HG03571 (cell line): ENCODE measurements at regions not wholly inside any gene's neighbourhood (a gene's known extent, or its start where the extent isn't known, plus 50 kb on each side); places are given as distances from the start of the nearest gene placed in this dataset.

ENCODE experiments used
- ATAC-seq: cut with Tn5 transposase; IDR thresholded peaks from one replicate; pipeline ENCODE4 v1.9.1; 2021; ENCODE audit not compliant: unreplicated experiment

GRCh38 chr2:150569761-150570160, 82.3 kb upstream of the RND3 start:
- ATAC-seq, result no peak

- no peak for ATAC-seq
Measured at GRCh38 chr2:150567771-150568301, 80.4 kb upstream of the RND3 start.

GRCh38 chr2:150566289-150566688, 78.8 kb upstream of the RND3 start:
- ATAC-seq, result no peak

- ATAC-seq, result no peak
Measured at GRCh38 chr2:150561076-150561475, 73.6 kb upstream of the RND3 start.

GRCh38 chr2:150557020-150557600, 69.6 kb upstream of the RND3 start:
- no peak for ATAC-seq

- no peak for ATAC-seq
Measured at GRCh38 chr2:150555611-150556356, 68.3 kb upstream of the RND3 start.

- ATAC-seq, result no peak
Measured at GRCh38 chr2:150554046-150554445, 66.6 kb upstream of the RND3 start.

GRCh38 chr2:150552041-150552820, 64.8 kb upstream of the RND3 start:
- ATAC-seq, result no peak

- ATAC-seq, result no peak
Measured at GRCh38 chr2:150549381-150549780, 61.9 kb upstream of the RND3 start.

GRCh38 chr2:150548527-150548926, 61.1 kb upstream of the RND3 start:
- ATAC-seq, result no peak

- no peak for ATAC-seq
Measured at GRCh38 chr2:150545916-150546315, 58.4 kb upstream of the RND3 start.

GRCh38 chr2:150544731-150545130, 57.3 kb upstream of the RND3 start:
- ATAC-seq, result no peak

- ATAC-seq, result no peak
Measured at GRCh38 chr2:150542692-150543091, 55.2 kb upstream of the RND3 start.

- ATAC-seq, result no peak
Measured at GRCh38 chr2:150542172-150542571, 54.7 kb upstream of the RND3 start.

- no peak for ATAC-seq
Measured at GRCh38 chr2:150538651-150539201, 51.3 kb upstream of the RND3 start.
